Gastrocnemius medialis (tissue), 4 donors: ENCODE measurements at regions not wholly inside any gene's neighbourhood (a gene's known extent, or its start where the extent isn't known, plus 50 kb on each side); places are given as distances from the start of the nearest gene placed in this dataset.

Source experiments
- ATAC-seq, 2 donors: fragments of 150-250 bp; one replicate each; pipeline ENCODE4 v1.9.1; 2016
- DNase-seq, 2 donors: peaks; one replicate each; pipeline ENCODE4 v3.0.0-alpha.2; 2019
- H3K27ac ChIP-seq, 4 donors: fragments of 200-600 bp; sonication (generic); 1 replicate in 1 of 4; 2 replicates in 3 of 4; pipeline ENCODE4 v1.5.1; 2016 to 2018; ENCODE audit warnings: mild to moderate bottlenecking in 2 of 4, moderate library complexity in 1 of 4
- H3K27me3 ChIP-seq, 3 donors: fragments of 200-600 bp; sonication (generic) in 2 of 3; 1 replicate in 1 of 3; 2 replicates in 2 of 3; pipeline versions ENCODE4 v1.5.1 to v1.6.0; 2016 to 2019; ENCODE audit warnings: mild to moderate bottlenecking in 1 of 3, moderate library complexity in 1 of 3
- H3K36me3 ChIP-seq, 2 donors: fragments of 200-600 bp; sonication (generic) in 1 of 2; one replicate each; pipeline ENCODE4 v1.5.1; 2017 to 2018
- H3K4me1 ChIP-seq, 2 donors: fragments of 200-600 bp; sonication (generic) in 1 of 2; one replicate each; pipeline ENCODE4 v1.5.1; 2016 to 2017; ENCODE audit warnings: mild to moderate bottlenecking in 2 of 2
- H3K4me3 ChIP-seq, 4 donors: fragments of 200-600 bp; sonication (generic) in 3 of 4; 1 replicate in 1 of 4; 2 replicates in 3 of 4; pipeline ENCODE4 v1.5.1; 2016 to 2019; ENCODE audit warnings: mild to moderate bottlenecking in 2 of 4
- H3K9me3 ChIP-seq, 3 donors: fragments of 200-600 bp; sonication (generic) in 2 of 3; 1 replicate in 1 of 3; 2 replicates in 2 of 3; pipeline ENCODE4 v1.5.1; 2016 to 2019
- POLR2A ChIP-seq, 2 donors: fragments of 450-650 bp; IDR thresholded peaks; one replicate each; pipeline ENCODE4 v1.6.1; 2017; ENCODE audit warnings: antibody characterized with exemption in 2 of 2, mild to moderate bottlenecking in 2 of 2, moderate library complexity in 2 of 2
- in situ Hi-C, 4 donors: fragments of 200-750 bp; cut with MboI; loops; one replicate each; pipeline versions ENCODE4 v1.15.0 to v1.8.0; 2017; ENCODE audit warnings: low sequenced_read_pairs in 4 of 4
- intact Hi-C: fragments of 100-400 bp; cut with DNase I; formaldehyde crosslinking; loops from one replicate; pipeline ENCODE4 v1.15.1; 2023; ENCODE audit warnings: low total_unique reads
- TF ChIP-seq, protein P1 (sequence below), 5 experiments: fragments of 450-650 bp in 3 of 5; fragments of 200-600 bp in 2 of 5; sonication (generic) in 2 of 5; IDR thresholded peaks in 4 of 5; conservative IDR thresholded peaks in 1 of 5; 1 replicate in 4 of 5; 2 replicates in 1 of 5; pipeline ENCODE4 v1.5.1; 2016 to 2019; ENCODE audit warnings: antibody characterized with exemption in 5 of 5, mild to moderate bottlenecking in 3 of 5, moderate library complexity in 3 of 5

DNA sequence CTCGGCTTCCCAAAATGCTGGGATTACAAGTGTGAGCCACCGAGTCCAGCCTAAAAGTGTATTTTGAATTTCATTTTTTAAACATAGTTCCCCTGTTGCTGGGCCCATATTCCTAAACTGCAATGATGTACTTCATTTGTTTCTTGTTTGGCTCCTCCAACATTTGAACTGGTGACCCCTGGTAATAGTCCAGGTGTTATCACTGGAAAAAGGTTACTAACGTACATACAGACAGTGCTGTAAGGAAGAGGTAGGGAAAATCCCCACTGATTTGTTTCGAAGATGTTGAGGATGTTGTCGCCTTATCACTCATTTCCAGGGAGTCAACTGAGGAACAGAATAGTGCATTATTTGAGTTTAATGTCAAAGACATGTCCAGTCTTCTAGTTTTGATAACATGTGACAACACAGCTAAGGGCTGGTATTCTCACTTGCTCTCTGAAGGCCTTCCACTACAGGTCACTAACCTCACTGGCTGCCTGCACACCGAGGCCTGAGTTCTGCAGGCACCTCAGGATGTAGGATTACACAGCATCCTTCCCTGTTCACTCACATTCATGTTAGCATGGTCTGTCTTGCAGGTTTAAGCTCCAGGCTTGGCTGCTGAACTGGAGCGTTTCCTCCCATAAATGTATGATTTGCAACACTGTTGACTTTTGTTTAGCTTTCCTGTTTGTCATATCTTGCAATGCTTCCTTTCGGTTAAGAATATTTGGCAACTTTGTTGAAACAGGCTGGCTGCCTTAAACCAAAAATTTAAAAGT, 362.8 kb downstream of the INHBA start:
- TF ChIP-seq POLR2A (IDR thresholded peaks at IDR 0.05): no peak
- TF ChIP-seq, protein P1, sequence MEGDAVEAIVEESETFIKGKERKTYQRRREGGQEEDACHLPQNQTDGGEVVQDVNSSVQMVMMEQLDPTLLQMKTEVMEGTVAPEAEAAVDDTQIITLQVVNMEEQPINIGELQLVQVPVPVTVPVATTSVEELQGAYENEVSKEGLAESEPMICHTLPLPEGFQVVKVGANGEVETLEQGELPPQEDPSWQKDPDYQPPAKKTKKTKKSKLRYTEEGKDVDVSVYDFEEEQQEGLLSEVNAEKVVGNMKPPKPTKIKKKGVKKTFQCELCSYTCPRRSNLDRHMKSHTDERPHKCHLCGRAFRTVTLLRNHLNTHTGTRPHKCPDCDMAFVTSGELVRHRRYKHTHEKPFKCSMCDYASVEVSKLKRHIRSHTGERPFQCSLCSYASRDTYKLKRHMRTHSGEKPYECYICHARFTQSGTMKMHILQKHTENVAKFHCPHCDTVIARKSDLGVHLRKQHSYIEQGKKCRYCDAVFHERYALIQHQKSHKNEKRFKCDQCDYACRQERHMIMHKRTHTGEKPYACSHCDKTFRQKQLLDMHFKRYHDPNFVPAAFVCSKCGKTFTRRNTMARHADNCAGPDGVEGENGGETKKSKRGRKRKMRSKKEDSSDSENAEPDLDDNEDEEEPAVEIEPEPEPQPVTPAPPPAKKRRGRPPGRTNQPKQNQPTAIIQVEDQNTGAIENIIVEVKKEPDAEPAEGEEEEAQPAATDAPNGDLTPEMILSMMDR (IDR thresholded peaks at IDR 0.05 in 4 of 5, conservative IDR thresholded peaks at IDR 0.05 in 1 of 5): no peak
- no peak overlapping the region for H3K4me3 ChIP-seq
- intact Hi-C loops (no loop called here), in situ Hi-C loops (no loop called here)
- no peaks in the 10 kb centered on the region for H3K4me1 ChIP-seq
- H3K27me3 ChIP-seq: no peaks in the 10 kb centered on the region
- no peaks in the 10 kb centered on the region for H3K9me3 ChIP-seq
- ATAC-seq (no peak), DNase-seq (no peak)
- H3K36me3 ChIP-seq: no peaks in the 10 kb centered on the region
- H3K27ac ChIP-seq: no peak overlapping the region

DNA sequence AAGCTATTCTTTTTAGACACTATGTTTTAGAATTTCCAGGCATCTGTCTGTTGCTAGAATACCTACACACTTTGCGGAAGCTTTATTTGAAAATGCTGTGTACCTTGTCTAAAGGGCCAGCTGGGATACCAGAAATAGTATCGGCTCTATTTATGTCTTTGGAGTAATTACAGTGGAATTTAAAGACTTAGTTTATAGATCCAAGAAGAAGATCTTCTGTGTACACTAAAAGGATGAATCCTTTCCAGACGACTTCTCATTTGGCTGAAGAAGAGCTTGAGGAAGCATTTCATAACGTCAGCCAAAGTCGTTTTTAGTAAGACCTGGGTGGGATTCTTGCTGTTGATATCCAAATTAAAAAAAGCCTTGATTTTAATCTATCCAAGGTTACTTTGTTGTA, 365.9 kb downstream of the INHBA start:
- ATAC-seq: no peak
- intact Hi-C loops (no loop called here), in situ Hi-C loops (no loop called here)
- Histone ChIP-seq H3K36me3 (no peaks in the 10 kb centered on the region), H3K9me3 (no peaks in the 10 kb centered on the region), H3K27me3 (no peaks in the 10 kb centered on the region), H3K4me3 (no peak overlapping the region), H3K27ac (no peak overlapping the region), H3K4me1 (no peaks in the 10 kb centered on the region)
- TF ChIP-seq POLR2A (IDR thresholded peaks at IDR 0.05): no peak
- TF ChIP-seq, protein P1 (IDR thresholded peaks at IDR 0.05 in 4 of 5, conservative IDR thresholded peaks at IDR 0.05 in 1 of 5): no peak
- no peak for DNase-seq

DNA sequence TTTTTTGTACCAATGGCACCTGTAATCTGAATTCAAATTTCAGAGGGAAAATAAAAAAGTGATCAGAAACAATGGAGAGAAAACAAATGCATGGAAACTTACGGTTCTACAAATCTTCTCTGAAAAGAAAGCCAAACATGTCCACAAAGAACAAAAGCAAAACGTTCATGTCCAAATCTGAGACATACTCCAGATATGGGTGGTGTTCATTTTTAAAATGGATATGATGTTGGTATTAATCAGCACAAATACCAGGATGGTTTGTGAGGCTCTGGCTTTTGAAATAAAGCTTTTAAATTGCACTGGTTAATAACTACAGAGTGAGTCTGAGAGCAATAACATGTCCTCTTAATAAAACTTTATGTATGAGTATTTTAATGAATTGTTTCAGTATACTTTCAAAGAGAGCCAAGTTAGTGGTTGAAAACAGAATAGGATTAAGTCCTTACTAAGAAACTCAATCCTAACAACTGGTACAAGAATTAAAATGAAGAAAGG, 366.4 kb downstream of the INHBA start:
- Histone ChIP-seq H3K4me3 (no peak overlapping the region), H3K9me3 (no peaks in the 10 kb centered on the region), H3K27ac (no peak overlapping the region), H3K36me3 (no peaks in the 10 kb centered on the region), H3K27me3 (no peaks in the 10 kb centered on the region), H3K4me1 (no peaks in the 10 kb centered on the region)
- DNase-seq (no peak), ATAC-seq (no peak)
- intact Hi-C loops (no loop called here), in situ Hi-C loops (no loop called here)
- TF ChIP-seq, protein P1 (IDR thresholded peaks at IDR 0.05 in 4 of 5, conservative IDR thresholded peaks at IDR 0.05 in 1 of 5): no peak
- no peak for TF ChIP-seq POLR2A (IDR thresholded peaks at IDR 0.05)

DNA sequence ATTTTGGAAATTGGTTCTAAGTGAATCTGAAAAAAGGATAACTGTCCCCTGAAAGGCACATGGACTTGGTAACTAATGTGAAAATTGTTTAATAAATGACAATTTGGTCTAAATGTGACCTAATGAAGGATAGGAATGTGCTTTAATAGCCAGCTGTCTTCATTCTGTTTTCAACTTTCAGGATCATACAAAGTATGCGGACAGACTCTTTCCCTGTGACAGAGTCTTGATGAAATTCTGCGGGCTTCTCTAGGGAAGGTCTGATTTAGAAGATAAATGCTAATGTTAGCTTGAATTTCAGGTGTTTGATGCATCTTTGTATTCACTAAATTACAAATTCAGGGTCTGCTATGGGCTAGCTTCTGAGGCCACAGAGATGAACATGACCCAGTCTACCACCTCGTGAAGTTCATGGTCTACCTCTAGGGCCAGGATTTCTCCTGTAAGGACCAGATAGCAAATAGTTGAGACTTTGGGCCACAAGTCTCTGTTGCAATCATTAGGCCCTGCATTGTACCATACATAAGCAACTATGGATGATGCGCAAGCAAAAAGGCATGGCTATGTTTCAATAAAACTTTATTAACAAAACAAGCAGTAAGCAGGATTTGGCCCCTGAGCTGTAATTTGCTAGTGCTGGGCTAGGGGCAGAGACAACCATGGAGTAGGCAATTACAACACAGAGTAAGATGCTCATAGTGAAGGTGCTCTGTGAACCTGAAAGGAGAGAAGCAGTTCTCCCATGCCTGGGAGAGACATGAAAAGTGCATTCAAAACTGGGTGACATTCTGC, 368.6 kb downstream of the INHBA start:
- intact Hi-C loops (no loop called here), in situ Hi-C loops (no loop called here)
- DNase-seq (no peak), ATAC-seq (no peak)
- Histone ChIP-seq H3K27me3 (no peaks in the 10 kb centered on the region), H3K36me3 (no peaks in the 10 kb centered on the region), H3K27ac (no peak overlapping the region), H3K4me1 (no peaks in the 10 kb centered on the region), H3K4me3 (no peak overlapping the region), H3K9me3 (no peaks in the 10 kb centered on the region)
- TF ChIP-seq, protein P1 (IDR thresholded peaks at IDR 0.05 in 4 of 5, conservative IDR thresholded peaks at IDR 0.05 in 1 of 5): no peak
- TF ChIP-seq POLR2A (IDR thresholded peaks at IDR 0.05): no peak
